ENCODE measurements at regions not wholly inside any gene's neighbourhood (a gene's known extent, or its start where the extent isn't known, plus 50 kb on each side); places are given as distances from the start of the nearest gene placed in this dataset.

GRCh38 chr13:111629016-111629415 is 308.6 kb downstream of the TEX29 start:
- no peak overlapping the region for H3K4me2 ChIP-seq (ENCODE audit: extremely low read depth, insufficient read depth, low read length)
- H3K79me2 ChIP-seq (ENCODE audit: control insufficient read depth, insufficient read depth, low read length), result no peaks in the 10 kb centered on the region
- no peak for DNase-seq (ENCODE audit: low read depth in 2 of 2)
- H3K4me1 ChIP-seq (ENCODE audit: control insufficient read depth, extremely low read depth, insufficient read depth, low read length), result no peaks in the 10 kb centered on the region
- no peak overlapping the region for H3K9ac ChIP-seq (ENCODE audit: insufficient read depth, low read length)
- H3K36me3 ChIP-seq (ENCODE audit: control insufficient read depth, insufficient read depth, low read length), result no peaks in the 10 kb centered on the region
- H3K4me3 ChIP-seq (replicated peaks in 1 of 4; ENCODE audit: control extremely low read depth in 1 of 4, insufficient read depth in 1 of 4, low read depth in 3 of 4, low read length in 4 of 4), result no peak overlapping the region
- H3K27ac ChIP-seq (ENCODE audit: insufficient read depth, low read length), result no peak overlapping the region
- no peak overlapping the region for H2AFZ ChIP-seq (ENCODE audit: low read length)
- TF ChIP-seq EZH2 (IDR thresholded peaks at IDR 0.05; ENCODE audit: low read length, missing control alignments) (no peak), CTCF (conservative IDR thresholded peaks at IDR 0.05 in 1 of 2, IDR thresholded peaks at IDR 0.05 in 1 of 2; ENCODE audit: low read depth in 1 of 2, low read length in 2 of 2) (no peak)
- H3K27me3 ChIP-seq (ENCODE audit: control insufficient read depth, insufficient read depth, low read length), result no peaks in the 10 kb centered on the region
- H4K20me1 ChIP-seq (ENCODE audit: control insufficient read depth, extremely low read depth, insufficient read depth, low read length), result no peaks in the 10 kb centered on the region
- H3K9me3 ChIP-seq (ENCODE audit: control insufficient read depth, insufficient read depth, low read depth, low read length), result no peaks in the 10 kb centered on the region

GRCh38 chr13:111629457-111629856 is 309.0 kb downstream of the TEX29 start:
- no peaks in the 10 kb centered on the region for H3K9me3 ChIP-seq (ENCODE audit: control insufficient read depth, insufficient read depth, low read depth, low read length)
- H3K27me3 ChIP-seq (ENCODE audit: control insufficient read depth, insufficient read depth, low read length), result no peaks in the 10 kb centered on the region
- TF ChIP-seq CTCF (conservative IDR thresholded peaks at IDR 0.05 in 1 of 2, IDR thresholded peaks at IDR 0.05 in 1 of 2; ENCODE audit: low read depth in 1 of 2, low read length in 2 of 2) (no peak), EZH2 (IDR thresholded peaks at IDR 0.05; ENCODE audit: low read length, missing control alignments) (no peak)
- H4K20me1 ChIP-seq (ENCODE audit: control insufficient read depth, extremely low read depth, insufficient read depth, low read length), result no peaks in the 10 kb centered on the region
- H3K36me3 ChIP-seq (ENCODE audit: control insufficient read depth, insufficient read depth, low read length), result no peaks in the 10 kb centered on the region
- no peak for DNase-seq (ENCODE audit: low read depth in 2 of 2)
- no peak overlapping the region for H2AFZ ChIP-seq (ENCODE audit: low read length)
- H3K79me2 ChIP-seq (ENCODE audit: control insufficient read depth, insufficient read depth, low read length), result no peaks in the 10 kb centered on the region
- no peak overlapping the region for H3K4me3 ChIP-seq (replicated peaks in 1 of 4; ENCODE audit: control extremely low read depth in 1 of 4, insufficient read depth in 1 of 4, low read depth in 3 of 4, low read length in 4 of 4)
- H3K4me1 ChIP-seq (ENCODE audit: control insufficient read depth, extremely low read depth, insufficient read depth, low read length), result no peaks in the 10 kb centered on the region
- no peak overlapping the region for H3K4me2 ChIP-seq (ENCODE audit: extremely low read depth, insufficient read depth, low read length)
- no peak overlapping the region for H3K27ac ChIP-seq (ENCODE audit: insufficient read depth, low read length)
- H3K9ac ChIP-seq (ENCODE audit: insufficient read depth, low read length), result no peak overlapping the region

- Histone ChIP-seq H3K79me2 (ENCODE audit: control insufficient read depth, insufficient read depth, low read length) (no peaks in the 10 kb centered on the region), H3K9me3 (ENCODE audit: control insufficient read depth, insufficient read depth, low read depth, low read length) (no peaks in the 10 kb centered on the region), H3K27ac (ENCODE audit: insufficient read depth, low read length) (no peak overlapping the region), H3K4me2 (ENCODE audit: extremely low read depth, insufficient read depth, low read length) (no peak overlapping the region), H3K9ac (ENCODE audit: insufficient read depth, low read length) (no peak overlapping the region), H3K27me3 (ENCODE audit: control insufficient read depth, insufficient read depth, low read length) (no peaks in the 10 kb centered on the region), H3K4me3 (replicated peaks in 1 of 4; ENCODE audit: control extremely low read depth in 1 of 4, insufficient read depth in 1 of 4, low read depth in 3 of 4, low read length in 4 of 4) (no peak overlapping the region), H3K36me3 (ENCODE audit: control insufficient read depth, insufficient read depth, low read length) (no peaks in the 10 kb centered on the region), H4K20me1 (ENCODE audit: control insufficient read depth, extremely low read depth, insufficient read depth, low read length) (no peaks in the 10 kb centered on the region), H2AFZ (ENCODE audit: low read length) (no peak overlapping the region), H3K4me1 (ENCODE audit: control insufficient read depth, extremely low read depth, insufficient read depth, low read length) (no peaks in the 10 kb centered on the region)
- TF ChIP-seq EZH2 (IDR thresholded peaks at IDR 0.05; ENCODE audit: low read length, missing control alignments) (no peak), CTCF (conservative IDR thresholded peaks at IDR 0.05 in 1 of 2, IDR thresholded peaks at IDR 0.05 in 1 of 2; ENCODE audit: low read depth in 1 of 2, low read length in 2 of 2) (no peak)
- DNase-seq (ENCODE audit: low read depth in 2 of 2), result no peak
These were observed 309.5 kb downstream of the TEX29 start for GRCh38 chr13:111629926-111630325.
